NCI-H748 (cell line): ENCODE measurements at regions not wholly inside any gene's neighbourhood (a gene's known extent, or its start where the extent isn't known, plus 50 kb on each side); places are given as distances from the start of the nearest gene placed in this dataset.

Experiments
- DNase-seq: peaks from one replicate; lab custom pipeline; 2025; ENCODE audit not compliant: unreplicated experiment; lab: John Stamatoyannopoulos, UW

DNA sequence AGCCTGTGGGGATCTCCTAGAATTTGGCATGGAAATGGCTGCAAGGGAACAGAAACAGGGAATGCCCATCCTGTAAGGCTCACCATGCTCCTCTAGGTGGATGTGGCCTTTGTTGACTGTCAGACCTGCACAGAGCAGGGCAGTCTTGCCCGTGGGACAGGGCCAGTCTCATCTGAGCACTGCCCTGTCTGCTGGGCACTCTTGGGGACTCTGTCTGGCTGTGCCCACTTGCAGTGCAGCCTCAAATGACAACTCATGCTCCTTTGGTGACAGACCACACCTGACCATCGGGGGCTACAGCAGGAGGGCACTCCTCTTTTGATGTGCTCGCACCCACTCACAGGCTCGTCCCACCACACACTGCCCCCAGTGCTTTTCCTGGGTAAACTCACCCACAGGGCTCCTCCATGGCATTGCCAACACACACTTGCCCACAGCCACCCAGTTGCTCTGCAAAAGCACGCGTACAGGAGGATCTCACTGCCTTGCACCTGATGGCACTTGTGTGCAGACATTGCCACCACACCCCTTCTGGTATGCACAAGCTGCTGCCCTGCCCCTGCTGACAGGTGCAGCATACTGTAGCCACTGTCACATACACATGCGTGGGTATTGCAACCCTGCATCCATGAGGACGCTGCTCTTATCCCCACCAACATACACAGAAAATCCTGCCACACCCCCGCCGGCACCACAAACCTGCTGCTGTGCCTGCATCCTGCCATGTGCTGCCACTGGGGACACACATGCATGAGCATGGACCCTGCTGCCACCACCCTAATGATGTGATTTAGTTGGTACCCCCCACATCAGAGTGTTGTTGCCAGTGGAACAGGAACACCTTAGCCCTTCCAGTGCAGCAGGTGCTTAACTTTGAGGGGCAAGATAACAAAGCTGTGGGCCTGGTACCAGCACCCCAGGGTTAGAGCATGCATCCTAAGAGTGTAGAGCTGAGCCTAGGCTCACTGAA, 100.1 kb upstream of the ARHGEF9 start:
- DNase-seq: no peak

DNA sequence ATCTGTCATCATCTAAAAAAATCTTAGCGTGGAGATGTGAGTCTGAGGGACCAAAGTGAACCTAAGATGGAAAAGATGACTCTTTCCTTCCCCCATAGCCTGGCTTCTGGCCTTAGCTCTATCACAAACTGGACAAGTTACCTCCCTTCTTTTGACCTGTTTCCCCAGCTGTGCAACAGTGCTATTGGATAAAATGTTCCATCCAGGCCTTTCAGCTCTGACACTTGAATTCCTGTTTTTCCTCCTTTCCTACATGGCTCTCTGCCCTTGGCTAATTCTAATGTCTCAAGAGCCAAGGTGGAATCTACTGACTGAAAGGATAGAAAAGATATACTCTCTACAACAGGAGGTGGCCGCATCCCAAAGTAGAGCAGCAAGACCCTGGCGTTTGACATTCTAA, 84.5 kb upstream of the ARHGEF9 start:
- DNase-seq: no peak

DNA sequence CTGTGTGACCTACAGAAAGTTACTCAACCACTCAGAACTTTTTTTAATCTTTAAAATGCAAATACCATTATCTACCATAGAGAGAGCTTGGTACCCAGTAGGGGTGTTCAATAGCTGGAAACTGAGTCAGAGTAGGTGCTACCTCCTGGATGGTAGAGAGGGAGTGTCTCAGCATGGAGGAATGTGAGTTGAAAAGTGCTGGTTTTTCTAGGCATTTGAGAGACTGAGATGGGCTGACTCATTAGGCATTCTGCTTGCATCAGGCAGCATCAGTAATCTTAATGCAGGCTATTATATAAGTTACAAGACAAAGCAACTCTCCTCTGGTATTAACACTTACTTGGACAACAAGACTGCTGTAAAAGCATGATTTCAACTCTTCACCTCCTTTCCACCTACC, 70.9 kb upstream of the ARHGEF9 start:
- no peak for DNase-seq

DNA sequence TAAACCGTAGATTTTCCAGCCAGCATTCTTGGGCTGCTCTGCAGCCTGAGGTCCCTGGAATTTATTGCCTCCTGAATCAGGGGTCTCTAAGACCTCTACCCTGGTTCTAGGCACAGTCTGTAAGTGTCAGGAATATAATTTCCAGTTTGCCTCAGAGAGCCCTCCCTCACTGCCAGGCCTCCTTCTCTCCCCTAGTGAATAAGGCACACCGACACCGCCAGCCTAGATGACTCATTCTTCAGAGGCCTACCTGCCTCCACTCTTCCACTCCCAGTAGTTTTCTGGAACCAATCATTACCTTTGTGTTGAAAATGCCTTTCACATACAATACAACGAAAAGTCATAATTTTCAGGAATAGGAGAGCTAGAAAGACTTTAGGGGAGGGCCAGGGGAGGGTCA, 50.3 kb upstream of the ARHGEF9 start:
- no peak for DNase-seq
